NAMALWA (cell line): ENCODE measurements at regions not wholly inside any gene's neighbourhood (a gene's known extent, or its start where the extent isn't known, plus 50 kb on each side); places are given as distances from the start of the nearest gene placed in this dataset.

Experiments used
- DNase-seq: peaks from one replicate; pipeline ENCODE4 v3.0.0-alpha.2; 2015; ENCODE audit warnings: low spot score

DNA sequence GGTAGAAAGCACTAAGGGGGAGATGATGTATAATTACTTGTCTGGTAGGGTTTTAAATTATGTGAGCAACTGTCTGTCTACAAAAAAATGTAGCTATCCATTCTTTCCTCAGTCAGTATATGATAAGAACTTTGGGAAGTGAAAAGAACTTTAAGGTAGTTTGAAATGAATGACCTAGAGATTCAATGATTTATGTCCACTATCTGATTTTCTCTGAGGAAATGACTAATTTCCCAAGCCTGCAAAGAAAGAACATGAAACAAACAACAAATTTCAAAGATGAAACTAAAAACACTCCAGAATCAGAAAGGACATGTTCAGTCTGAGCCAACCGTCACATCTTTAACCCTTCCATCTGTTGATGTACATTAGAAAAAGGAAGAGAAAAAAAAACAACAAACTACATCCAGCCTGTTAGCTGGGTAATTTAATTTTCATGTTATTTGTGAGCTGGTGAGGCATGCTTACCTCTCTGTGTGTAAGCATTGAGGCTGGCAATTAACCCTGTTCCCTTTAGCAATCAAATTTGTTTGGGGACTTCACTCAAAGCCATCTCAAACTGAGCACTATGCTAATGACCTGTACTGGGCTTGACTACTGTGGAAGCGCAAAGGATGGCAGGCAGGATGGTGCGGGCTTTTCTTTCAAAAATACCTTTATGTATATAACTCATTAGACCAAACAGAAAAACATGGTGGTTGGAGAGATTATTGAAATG lies 220.1 kb downstream of the TUSC7 start:
- DNase-seq: no peak

DNA sequence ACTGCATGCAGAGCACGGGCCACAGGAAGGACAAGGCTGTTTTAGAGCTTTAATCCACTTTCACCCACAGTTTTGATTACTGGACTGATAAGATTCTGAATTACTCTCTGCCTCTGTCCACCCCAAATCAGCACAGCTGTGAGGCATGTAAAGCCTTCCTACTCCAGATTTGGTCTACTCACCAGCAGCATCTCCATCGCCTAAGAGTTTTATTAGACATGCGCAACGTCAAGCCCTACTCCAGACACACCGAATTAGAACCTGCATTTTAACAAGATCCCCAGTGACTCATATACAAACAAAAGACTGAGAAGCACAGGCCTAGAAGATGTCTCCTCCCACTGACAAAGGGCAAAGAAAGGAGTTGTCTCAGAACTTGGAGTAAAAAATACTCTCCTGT lies 221.2 kb downstream of the TUSC7 start:
- no peak for DNase-seq

DNA sequence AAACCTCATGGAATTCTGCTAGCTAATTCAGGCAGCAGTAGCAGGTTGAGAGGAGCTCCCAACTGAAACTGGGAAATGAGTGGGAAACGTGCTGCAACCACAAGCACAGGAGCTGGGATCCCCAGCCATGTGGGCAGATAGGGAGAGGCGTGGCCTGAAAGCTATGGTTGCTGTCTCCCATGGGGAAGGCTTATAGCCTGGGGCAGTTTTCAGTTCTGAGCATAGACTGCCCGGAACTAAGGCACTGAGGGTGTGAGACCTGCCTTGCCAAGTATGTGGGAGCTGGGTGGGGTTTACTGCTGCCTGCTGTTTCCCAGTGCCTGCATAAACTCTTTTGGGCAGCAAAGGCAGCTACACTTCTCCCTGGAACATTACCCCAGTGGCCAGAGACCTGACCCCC lies 229.5 kb downstream of the TUSC7 start:
- DNase-seq: no peak

DNA sequence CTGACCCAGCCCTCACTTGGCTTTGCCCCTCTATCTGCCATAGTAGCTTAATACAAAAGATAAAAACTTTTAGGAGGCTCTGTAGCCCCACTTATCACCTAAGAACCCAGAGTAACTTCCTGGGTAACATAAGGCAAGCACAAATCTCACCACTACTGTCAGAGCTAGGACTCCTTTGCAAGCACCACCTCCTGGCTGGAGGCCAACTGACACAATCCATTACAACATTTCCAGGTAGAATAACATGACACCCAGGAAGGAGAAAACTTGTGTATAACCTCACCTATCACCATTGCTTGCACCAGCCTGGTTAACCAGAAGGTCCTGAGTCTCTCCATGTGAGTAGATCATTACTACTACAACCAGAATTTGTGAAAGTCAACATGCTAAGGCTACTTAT lies 230.0 kb downstream of the TUSC7 start:
- DNase-seq: no peak

DNA sequence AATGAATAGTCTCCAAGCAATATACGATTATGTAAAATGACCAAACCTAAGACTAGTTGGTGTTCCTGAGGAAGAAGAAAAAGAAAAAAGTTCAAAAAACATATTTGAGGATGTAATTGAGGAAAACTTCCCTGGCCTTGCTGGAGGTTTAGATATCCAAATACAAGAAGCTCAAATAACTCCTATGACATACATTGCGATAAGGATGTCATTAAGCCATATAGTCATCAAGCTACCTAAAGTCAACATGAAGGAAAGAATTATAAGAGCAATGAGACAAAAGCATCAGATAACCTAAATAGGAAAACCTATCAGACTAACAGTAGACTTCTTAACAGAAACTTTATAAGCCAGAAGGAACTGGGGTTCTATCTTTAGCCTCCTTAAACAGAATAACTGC lies 231.1 kb downstream of the TUSC7 start:
- no peak for DNase-seq

DNA sequence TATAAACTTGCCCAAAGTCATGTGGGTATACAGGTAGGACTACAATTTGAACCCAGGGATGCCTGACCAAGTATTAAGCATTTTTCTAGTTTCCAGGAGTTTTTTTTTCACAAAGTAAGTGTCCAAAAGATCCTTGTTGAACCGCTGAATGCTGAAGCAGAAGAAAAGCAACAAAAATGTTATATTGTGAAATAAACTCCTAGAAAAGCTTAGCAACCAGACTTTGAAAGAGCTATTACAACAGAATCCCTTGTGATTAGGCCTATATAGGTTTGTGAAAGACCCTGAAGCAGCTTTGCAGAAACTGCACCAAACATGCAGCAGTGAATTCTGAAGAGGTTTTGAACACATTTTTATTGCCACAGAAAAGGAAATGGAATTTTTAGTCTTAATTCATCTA lies 236.8 kb downstream of the TUSC7 start:
- no peak for DNase-seq

DNA sequence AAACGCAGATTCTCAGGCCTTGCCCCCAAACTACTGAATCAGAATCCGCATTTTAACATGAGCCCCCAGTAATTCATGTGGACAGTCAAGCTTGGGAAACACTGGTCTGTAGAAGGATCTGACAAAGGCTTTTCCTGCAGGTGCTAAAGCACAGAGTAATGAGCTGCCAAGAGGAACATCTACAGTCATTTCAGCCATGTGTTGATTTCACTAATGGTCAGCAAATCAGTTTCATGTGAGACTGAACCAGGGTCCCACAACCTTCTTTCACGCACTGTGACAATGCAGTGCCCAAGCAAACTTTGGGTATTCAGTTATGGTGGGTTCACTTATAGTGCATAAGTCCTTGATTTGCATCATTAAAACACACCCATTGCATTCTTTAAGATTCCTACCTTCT lies 237.6 kb downstream of the TUSC7 start:
- no peak for DNase-seq

DNA sequence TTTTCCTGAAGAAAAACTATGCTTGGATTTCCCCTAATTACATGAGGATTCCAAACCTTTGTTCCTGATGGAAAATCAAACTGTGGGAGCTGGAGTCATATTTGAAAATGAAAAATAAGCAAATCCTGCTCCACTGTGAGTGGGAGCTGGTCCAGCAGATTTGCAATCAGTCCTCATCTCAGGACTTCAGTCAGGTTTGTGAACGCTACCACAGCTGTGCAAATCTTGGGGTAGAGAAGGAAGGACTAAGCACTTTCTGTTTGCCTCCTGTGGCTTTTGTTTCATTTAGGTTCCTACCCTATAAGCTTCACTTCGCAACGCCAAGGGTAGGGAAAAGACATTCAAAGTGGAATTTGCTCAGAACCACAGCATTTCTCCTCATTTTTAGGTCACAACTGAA lies 238.2 kb downstream of the TUSC7 start:
- no peak for DNase-seq

DNA sequence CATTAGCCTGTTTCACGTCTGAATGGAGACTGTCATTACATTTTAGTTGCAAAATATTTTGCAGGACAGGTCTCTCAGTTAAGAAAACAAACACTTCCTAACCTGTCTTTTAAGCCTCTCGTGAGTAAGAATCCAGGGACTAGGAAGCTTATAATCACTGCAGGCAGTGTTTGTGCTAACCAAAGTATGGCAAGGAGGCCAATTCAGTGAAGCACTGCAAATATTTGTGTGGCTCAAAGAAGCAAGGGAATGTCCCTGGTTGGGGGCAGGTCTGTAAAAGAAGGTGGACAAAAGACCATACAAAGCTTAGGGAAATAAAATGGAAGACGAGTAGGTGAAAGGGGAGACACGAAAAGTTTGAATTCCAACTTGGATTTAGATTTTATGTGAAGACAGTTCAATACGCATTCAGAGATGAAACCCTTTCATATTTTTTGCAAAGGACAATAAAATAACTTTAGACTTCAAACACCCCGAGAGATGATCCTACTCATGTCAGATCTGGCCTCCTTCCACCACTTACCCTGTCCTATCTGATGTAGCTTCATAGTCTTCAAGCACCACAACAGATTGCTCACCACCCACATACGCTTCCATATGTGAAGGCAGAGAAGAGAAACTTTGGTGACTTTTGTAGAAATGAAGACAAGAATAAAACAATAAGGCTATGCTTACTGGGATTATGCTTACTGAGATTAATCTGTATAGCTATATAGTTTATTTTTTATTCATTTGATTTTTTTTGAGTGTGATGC lies 240.9 kb downstream of the TUSC7 start:
- no peak for DNase-seq

DNA sequence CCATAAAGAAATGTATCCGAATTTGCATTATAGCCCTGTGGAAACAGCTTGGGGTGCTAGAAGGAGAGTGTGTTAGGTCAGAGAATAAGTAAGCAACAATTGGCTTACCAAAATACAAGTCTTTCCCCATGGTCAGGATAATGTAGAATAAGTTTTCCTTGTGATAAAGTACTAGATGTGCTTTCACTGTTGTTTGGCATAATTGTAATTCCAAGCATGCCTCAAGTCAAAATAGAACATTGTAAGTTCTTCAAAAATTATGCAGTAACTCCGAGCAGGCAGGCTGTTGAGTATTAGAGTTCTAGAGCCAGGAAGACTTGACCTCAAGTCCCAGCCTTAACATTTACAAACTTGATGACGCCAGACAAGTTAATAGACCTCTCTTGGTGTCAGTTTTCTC lies 242.0 kb downstream of the TUSC7 start:
- no peak for DNase-seq

DNA sequence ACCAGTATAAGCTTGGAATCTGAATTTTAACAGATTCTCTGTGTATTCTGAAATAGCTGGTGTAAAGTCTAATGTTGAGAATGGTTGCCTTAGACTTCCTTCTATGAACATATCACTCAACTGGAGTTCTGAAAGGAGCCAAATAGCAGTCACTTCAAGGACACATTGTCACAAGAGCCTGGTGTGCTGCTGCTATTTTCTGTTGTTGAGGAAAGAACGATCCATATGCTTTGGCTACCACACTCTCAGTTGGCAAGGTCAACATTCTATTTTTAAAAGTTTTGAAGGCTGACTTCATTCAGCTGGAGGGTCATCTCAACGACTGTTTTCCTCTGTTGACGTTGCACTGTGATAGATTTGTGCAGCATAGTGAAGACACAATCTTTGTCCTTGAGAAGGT lies 248.7 kb downstream of the TUSC7 start:
- DNase-seq: no peak

DNA sequence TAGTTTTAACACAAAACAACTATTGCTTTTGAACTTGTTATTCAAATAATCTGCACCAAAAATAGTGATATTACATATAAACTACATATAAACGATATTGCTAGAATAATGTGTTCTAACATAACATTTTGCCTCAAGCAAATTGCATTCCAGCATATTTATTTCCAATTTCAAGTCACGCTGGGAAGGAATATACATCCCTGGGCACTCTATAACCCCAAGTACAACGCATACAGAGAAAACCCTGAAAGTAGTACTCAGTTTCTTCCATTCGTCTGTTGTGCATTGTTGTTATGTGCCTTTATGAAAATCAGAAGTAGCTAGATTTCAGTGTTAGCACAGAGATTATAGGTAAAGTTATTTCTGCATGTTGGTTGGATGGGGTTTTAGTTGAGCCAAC lies 251.5 kb downstream of the TUSC7 start:
- DNase-seq: no peak

DNA sequence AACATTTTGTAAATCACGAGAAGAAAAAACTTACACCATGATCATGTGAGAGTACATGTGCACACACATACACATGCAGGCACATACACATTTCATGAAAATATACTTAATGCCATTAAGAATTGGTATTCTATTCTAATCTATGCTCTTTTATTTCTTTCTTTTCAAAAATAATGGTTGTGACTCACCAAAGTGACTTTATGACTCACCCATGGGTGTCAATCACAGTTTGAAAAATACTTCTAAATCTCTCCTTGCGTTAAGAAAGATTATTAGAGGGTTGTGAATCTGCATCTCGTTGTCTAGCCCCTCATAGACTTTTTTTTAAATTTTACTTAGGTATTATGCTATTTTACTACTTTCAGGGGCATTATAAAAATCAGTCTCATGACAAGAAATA lies 254.2 kb downstream of the TUSC7 start:
- DNase-seq: no peak

DNA sequence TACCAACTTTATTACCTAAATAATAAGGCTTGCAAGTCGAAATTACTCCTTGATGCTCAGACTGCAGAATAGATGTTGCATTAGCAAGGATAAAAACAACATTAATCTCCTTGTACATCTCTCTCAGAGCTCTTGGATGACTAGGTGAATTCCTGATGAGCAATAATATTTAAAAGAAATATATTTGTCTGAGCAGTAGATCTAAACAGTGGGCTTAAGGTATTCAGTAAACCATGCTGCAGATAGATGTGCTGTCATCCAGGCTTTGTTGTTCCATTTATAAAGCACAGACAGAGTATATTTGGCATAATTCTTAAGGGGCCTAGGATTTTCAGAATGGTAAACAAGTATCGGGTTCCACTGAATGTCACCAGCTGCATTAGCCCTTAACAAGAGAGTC lies 257.1 kb downstream of the TUSC7 start:
- no peak for DNase-seq

DNA sequence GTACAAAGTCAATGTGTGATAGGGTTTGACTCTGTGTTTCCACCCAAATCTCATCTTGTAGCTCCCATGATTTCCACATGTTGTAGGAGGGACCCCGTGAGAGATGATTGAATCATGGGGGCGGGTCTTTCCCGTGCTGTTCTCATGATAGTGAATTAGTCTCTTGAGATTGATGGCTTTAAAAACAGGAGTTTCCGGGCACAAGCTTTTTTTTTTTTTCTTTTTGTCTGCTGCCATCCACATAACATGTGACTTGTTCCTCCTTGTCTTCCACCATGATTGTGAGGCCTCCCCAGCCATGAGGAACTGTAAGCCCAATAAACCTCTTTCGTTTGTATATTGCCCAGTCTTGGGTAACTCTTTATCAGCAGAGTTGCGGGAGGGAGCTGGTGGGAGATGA lies 259.6 kb downstream of the TUSC7 start:
- DNase-seq: no peak

DNA sequence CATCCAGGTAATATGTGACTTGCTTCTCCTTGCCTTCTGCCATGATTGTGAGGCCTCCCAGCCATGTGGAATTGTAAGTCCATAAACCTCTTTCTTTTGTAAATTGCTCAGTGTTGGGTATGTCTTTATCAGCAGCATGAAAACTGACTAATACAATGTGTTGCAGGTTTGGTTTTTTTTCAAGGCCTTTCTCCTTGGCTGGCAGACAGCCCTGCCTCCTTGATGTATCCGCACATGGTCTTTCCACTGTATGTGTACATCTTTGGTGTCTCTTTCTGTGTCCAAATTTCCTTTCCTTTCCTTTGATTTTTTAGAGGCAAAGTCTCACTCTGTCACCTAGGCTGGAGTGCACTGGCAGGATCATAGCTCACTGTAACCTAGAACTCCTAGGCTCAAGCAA lies 260.1 kb downstream of the TUSC7 start:
- DNase-seq: no peak

DNA sequence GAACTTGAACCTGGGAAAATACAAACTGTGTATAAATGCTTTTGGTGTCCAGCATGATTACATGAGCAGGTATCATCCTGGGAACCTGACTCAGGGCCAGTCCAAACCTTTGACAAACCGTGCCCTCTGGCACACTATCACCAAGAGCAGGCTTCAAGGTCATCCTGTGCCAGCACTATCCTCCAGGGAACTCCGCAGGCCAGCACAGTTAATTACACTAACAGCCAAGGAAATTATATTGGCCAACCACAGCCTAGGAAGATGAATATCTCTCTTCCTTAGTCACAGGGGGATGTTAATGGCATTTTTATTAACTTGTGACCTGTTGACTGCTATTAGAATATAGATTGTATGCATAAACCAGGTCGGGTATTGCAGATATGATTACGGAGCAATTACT lies 262.0 kb downstream of the TUSC7 start:
- DNase-seq: no peak

DNA sequence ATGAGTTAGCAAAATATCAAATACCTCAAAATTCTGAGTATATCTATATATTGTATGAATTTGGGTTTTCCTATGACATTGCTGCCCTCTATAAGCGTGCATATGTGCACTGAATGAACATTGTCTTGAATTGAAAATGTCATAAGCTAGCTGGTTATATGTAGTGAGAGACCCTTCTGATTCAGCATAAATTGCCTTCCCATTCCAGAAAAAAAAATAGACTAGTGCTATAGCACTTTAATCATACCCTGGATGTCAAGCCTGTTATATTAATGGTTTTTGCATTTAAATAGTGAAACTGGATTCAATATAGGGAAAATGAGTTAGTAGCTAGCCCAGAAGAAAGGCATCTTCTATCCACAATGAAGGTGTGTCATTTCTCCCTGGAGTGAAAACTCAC lies 265.1 kb downstream of the TUSC7 start:
- no peak for DNase-seq

DNA sequence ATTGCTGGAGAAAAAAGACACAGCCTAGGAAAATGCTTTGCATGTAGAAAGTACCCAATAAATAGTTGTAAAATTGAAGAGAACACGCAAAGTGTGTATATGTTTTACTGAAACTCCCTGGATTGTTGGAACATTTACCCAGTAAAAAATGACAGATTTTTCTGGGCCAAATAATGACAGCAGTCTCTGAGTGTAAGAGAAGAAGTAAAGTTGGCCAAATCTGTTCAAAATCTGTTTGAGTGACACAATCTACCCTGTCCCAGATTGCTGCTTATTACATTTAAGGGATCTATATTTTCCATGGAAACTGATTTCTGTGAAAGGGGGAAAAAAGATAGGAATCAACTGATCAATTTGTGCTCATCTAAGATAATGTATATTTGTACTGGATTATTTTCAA lies 267.9 kb downstream of the TUSC7 start:
- no peak for DNase-seq

DNA sequence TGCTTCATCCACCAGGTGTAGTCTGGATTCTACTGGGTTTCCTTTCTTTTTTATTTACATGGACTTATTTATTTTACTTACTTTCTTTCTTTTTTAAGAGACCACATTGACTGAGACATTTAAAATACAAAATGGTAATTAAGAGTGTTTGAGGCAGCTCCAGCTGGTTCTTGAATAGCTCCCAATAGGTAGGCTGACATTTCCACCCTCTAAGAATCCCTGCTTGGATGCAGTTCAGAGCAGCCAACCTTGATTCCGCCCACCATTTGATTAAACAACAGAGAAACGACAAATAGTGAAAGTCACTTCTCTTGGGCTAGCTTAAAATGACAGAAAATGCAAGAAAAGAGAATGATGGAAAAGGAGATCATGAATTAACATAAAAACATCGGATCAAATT lies 270.5 kb downstream of the TUSC7 start:
- no peak for DNase-seq

DNA sequence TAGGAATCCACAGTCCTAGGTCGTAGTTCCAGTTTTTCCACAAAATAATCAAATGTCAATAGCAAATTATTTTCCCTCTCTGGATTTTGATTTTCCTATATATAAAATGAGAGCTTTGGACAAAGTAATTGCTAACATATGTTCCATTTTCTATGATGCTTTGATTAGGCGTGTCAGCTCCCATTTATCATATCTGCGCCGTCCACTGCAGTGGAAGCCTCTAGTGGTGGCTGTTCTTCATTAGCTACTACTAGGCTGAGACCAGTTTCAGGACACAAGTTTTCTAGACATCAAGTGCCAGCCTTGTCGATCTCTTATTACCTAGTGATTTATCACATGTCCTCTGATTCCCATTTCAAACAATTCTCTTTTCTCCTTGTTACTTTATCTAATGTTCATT lies 271.5 kb downstream of the TUSC7 start:
- no peak for DNase-seq

DNA sequence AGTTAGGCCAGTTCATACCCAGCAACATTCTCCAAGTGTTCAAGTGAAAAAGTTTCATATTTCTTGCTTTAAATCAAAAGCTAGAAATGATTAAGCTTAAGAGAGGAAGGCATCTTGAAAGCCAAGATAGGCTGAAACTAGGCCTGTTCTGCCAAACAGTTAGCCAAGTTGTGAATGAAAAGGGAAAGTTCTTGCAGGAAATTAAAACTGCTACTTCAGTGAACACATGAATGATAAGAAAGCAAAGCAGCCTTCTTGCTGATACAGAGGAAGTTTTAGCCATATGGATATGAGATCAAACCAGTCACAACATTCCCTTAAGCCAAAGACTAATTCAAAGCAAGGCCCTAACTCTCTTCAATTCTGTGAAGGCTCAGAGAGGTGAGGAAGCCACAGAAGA lies 274.7 kb downstream of the TUSC7 start:
- DNase-seq: no peak

DNA sequence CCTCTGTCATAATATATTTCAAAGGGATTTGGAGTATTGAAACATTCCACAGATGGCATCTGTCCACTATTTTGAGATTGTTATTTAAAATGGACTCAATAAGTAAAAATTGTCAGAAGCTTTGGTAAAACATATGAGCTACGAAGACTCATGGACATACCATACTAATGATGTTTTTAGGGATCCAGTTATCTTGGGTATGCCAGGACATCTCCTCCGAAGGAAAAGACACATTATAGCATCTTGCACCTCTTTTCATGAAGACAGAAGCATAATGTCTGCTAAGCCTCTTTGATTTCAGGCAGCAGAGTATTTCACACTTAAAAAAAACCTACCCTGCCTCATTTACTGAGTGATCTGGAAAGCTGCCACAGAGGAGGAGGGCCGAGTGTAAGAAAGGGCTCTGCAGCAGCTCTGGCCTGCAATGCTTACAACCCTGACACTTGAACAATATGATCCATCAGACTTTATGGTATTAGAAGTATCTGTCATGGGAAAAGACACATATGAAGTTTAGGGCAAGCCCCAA lies 284.8 kb downstream of the TUSC7 start:
- DNase-seq: no peak

DNA sequence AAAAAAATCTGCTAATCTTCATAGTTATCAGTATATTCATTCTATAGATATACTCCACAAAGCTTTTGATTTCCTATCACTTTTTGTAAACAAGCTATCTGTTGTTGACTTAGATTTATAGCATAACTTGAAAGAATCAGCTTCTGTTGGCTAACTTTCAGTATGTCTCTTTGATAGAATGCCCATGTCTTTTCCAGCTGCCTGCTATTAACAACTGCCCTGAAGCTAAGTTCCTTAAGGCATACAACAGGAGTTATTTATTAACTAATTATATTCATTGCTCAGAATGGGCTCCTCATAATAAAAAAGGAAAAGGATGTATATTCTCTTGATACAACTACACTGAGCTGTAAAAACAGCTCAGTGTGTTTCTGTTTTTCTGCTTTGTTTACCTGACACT lies 293.9 kb downstream of the TUSC7 start:
- DNase-seq: no peak
